IMR-90 (cell line): ENCODE measurements at regions not wholly inside any gene's neighbourhood (a gene's known extent, or its start where the extent isn't known, plus 50 kb on each side); places are given as distances from the start of the nearest gene placed in this dataset.

Source experiments
- ATAC-seq: fragments of 200-7000 bp; cut with Tn5 transposase; 2 replicates; pipeline ENCODE4 v1.9.1; 2020; ENCODE audit warnings: low read depth, mild to moderate bottlenecking, moderate library complexity
- BruUV-seq: library from RNA; stranded (reverse); fragments of 400-500 nt; replicated peaks from 2 replicates; lab custom pipeline; 2021; lab: Mats Ljungman, UMichigan
- CTCF ChIA-PET: fragments of 300-600 bp; formaldehyde crosslinking; extraction: SDS; loops from one replicate; lab custom pipeline; 2021; ENCODE audit warnings: antibody characterized with exemption; lab: Yijun Ruan, JAX
- POLR2A ChIA-PET: fragments of 300-600 bp; sonication (Branson Sonifier 250); formaldehyde crosslinking; loops from one replicate; lab custom pipeline; 2022; ENCODE audit warnings: antibody characterized with exemption; ENCODE audit not compliant: unreplicated experiment; lab: Charles Lee
- DNase-seq: peaks from one replicate; pipeline ENCODE4 v3.0.0; 2013
- H2AFZ ChIP-seq: replicated peaks from 2 replicates; pipeline ENCODE3; 2013; ENCODE audit warnings: low read length, mild to moderate bottlenecking; ENCODE audit not compliant: poor library complexity
- H2AK5ac ChIP-seq: 2 replicates; pipeline ENCODE4 v1.6.1; 2013; ENCODE audit warnings: low read depth, low read length, inconsistent platforms
- H2AK9ac ChIP-seq: replicated peaks from 2 replicates; pipeline ENCODE3; 2013; ENCODE audit warnings: mild to moderate bottlenecking, low read depth, low read length, moderate library complexity; ENCODE audit not compliant: poor library complexity
- H2BK120ac ChIP-seq: 2 replicates; pipeline ENCODE4 v1.6.1; 2013; ENCODE audit warnings: low read depth, low read length, inconsistent platforms
- H2BK15ac ChIP-seq: 3 replicates; pipeline ENCODE4 v1.6.1; 2013; ENCODE audit warnings: low read depth, low read length, inconsistent platforms
- H2BK20ac ChIP-seq: 2 replicates; pipeline ENCODE4 v1.6.1; 2013; ENCODE audit warnings: low read depth, mild to moderate bottlenecking, inconsistent platforms, low read length, moderate library complexity
- H2BK5ac ChIP-seq: 2 replicates; pipeline ENCODE4 v1.6.1; 2013; ENCODE audit warnings: mild to moderate bottlenecking, low read depth, low read length, inconsistent platforms; ENCODE audit not compliant: poor library complexity, severe bottlenecking
- H3K14ac ChIP-seq: replicated peaks from 2 replicates; pipeline ENCODE4 v1.6.1; 2013; ENCODE audit warnings: low read depth, low read length, inconsistent platforms
- H3K18ac ChIP-seq: 2 replicates; pipeline ENCODE4 v1.6.1; 2013; ENCODE audit warnings: low read depth, low read length, control low read depth
- H3K23ac ChIP-seq: 2 replicates; pipeline ENCODE4 v1.6.1; 2013; ENCODE audit warnings: low read depth, low read length, inconsistent platforms
- H3K27ac ChIP-seq: 2 replicates; pipeline ENCODE4 v1.5.1; 2013; ENCODE audit warnings: mild to moderate bottlenecking, control low read depth, low read length; ENCODE audit not compliant: insufficient read depth
- H3K27me3 ChIP-seq: 2 replicates; pipeline ENCODE4 v1.6.1; 2013; ENCODE audit warnings: low read length; ENCODE audit not compliant: control insufficient read depth, insufficient read depth
- H3K36me3 ChIP-seq: 2 replicates; pipeline ENCODE4 v1.6.1; 2013; ENCODE audit warnings: low read length, mixed read lengths; ENCODE audit not compliant: control insufficient read depth, insufficient read depth
- H3K4ac ChIP-seq: 2 replicates; pipeline ENCODE4 v1.6.1; 2013; ENCODE audit warnings: low read depth, low read length, inconsistent platforms
- H3K4me1 ChIP-seq: 2 replicates; pipeline ENCODE4 v1.6.1; 2013; ENCODE audit warnings: low read length, mixed read lengths; ENCODE audit not compliant: control insufficient read depth, insufficient read depth
- H3K4me2 ChIP-seq: 2 replicates; pipeline ENCODE4 v1.6.1; 2013; ENCODE audit warnings: low read depth, mild to moderate bottlenecking, control low read depth, low read length, moderate library complexity
- H3K4me3 ChIP-seq: 2 replicates; pipeline ENCODE4 v1.5.1; 2013; ENCODE audit warnings: low read depth, mild to moderate bottlenecking, control low read depth, low read length, moderate library complexity; ENCODE audit not compliant: insufficient read depth
- H3K56ac ChIP-seq: 2 replicates; pipeline ENCODE4 v1.6.1; 2013; ENCODE audit warnings: low read length, inconsistent platforms; ENCODE audit not compliant: insufficient read depth; ENCODE audit errors: extremely low read depth
- H3K79me1 ChIP-seq, 2 experiments: 2 replicates each; pipeline ENCODE4 v1.6.1; 2013; ENCODE audit warnings: low read length in 2 of 2, inconsistent platforms in 1 of 2, low read depth in 1 of 2
- H3K9ac ChIP-seq: 2 replicates; pipeline ENCODE4 v1.6.1; 2013; ENCODE audit warnings: low read depth, low read length, control low read depth
- H3K9me1 ChIP-seq: 2 replicates; pipeline ENCODE4 v1.6.1; 2013; ENCODE audit warnings: low read length, inconsistent platforms; ENCODE audit not compliant: insufficient read depth
- H3K9me3 ChIP-seq: 2 replicates; pipeline ENCODE4 v1.6.1; 2013; ENCODE audit warnings: low read length; ENCODE audit not compliant: control insufficient read depth, insufficient read depth
- H4K20me1 ChIP-seq: 2 replicates; pipeline ENCODE4 v1.6.1; 2013; ENCODE audit warnings: low read length, inconsistent platforms; ENCODE audit not compliant: insufficient read depth
- H4K5ac ChIP-seq: 2 replicates; pipeline ENCODE4 v1.6.1; 2013; ENCODE audit warnings: mild to moderate bottlenecking, low read depth, low read length, control low read depth
- H4K8ac ChIP-seq, 2 experiments: 2 replicates each; pipeline ENCODE4 v1.6.1; 2013; ENCODE audit warnings: low read depth in 2 of 2, low read length in 2 of 2, control low read depth in 1 of 2, inconsistent platforms in 1 of 2
- H4K91ac ChIP-seq: 2 replicates; pipeline ENCODE4 v1.6.1; 2013; ENCODE audit warnings: low read depth, low read length, inconsistent platforms; ENCODE audit not compliant: insufficient read depth
- BHLHE40 ChIP-seq: fragments of 150-350 bp; IDR thresholded peaks from 2 replicates; pipeline ENCODE4 v1.6.1; 2016; ENCODE audit warnings: mild to moderate bottlenecking, low read depth, low read length
- CEBPB ChIP-seq: IDR thresholded peaks from 2 replicates; pipeline ENCODE4 v1.6.1; 2012; ENCODE audit warnings: low read depth, low read length, improper control_type of control experiment
- CHD1 ChIP-seq: IDR thresholded peaks from 2 replicates; pipeline ENCODE4 v1.6.1; 2012; ENCODE audit warnings: low read depth, low read length, improper control_type of control experiment
- ELK1 ChIP-seq: fragments of 150-350 bp; IDR thresholded peaks from 2 replicates; pipeline ENCODE4 v1.6.1; 2016; ENCODE audit warnings: low read depth, mild to moderate bottlenecking, low read length, moderate library complexity, borderline replicate concordance
- FOS ChIP-seq: fragments of 150-350 bp; IDR thresholded peaks from 2 replicates; pipeline ENCODE4 v1.6.1; 2016; ENCODE audit warnings: low read depth, low read length
- MAZ ChIP-seq: IDR thresholded peaks from 2 replicates; pipeline ENCODE4 v1.6.1; 2012; ENCODE audit warnings: low read depth, mild to moderate bottlenecking, low read length, improper control_type of control experiment, moderate library complexity, borderline replicate concordance
- MXI1 ChIP-seq: IDR thresholded peaks from 2 replicates; pipeline ENCODE4 v1.6.1; 2012; ENCODE audit warnings: low read depth, mild to moderate bottlenecking, low read length, moderate library complexity, borderline replicate concordance
- NFE2L2 ChIP-seq: fragments of 150-350 bp; IDR thresholded peaks from 2 replicates; pipeline ENCODE4 v1.6.1; 2016; ENCODE audit warnings: low read depth, mild to moderate bottlenecking, low read length
- POLR2A ChIP-seq: IDR thresholded peaks from 2 replicates; pipeline ENCODE4 v1.6.1; 2012; ENCODE audit warnings: mild to moderate bottlenecking, low read depth, low read length
- RAD21 ChIP-seq: IDR thresholded peaks from 2 replicates; pipeline ENCODE4 v1.6.1; 2012; ENCODE audit warnings: low read length, improper control_type of control experiment
- RCOR1 ChIP-seq: IDR thresholded peaks from 2 replicates; pipeline ENCODE4 v1.6.1; 2012; ENCODE audit warnings: mild to moderate bottlenecking, low read length, improper control_type of control experiment; ENCODE audit not compliant: insufficient replicate concordance
- RFX5 ChIP-seq: IDR thresholded peaks from 2 replicates; pipeline ENCODE4 v1.8.0; 2012; ENCODE audit warnings: low read depth, mild to moderate bottlenecking, low read length, moderate library complexity
- SMC3 ChIP-seq: fragments of 150-350 bp; IDR thresholded peaks from 2 replicates; pipeline ENCODE4 v1.6.1; 2016; ENCODE audit warnings: low read depth, mild to moderate bottlenecking, antibody characterized with exemption, low read length, moderate library complexity
- WGBS, 2 experiments: methylation state at CpG; one replicate each; pipeline versions ENCODE4 v1.1.5 to v1.1.7; 2013; ENCODE audit warnings: missing lambda C conversion rate in 2 of 2; ENCODE audit not compliant: insufficient read length in 1 of 2; ENCODE audit errors: extremely low coverage in 2 of 2; 5-methylcytosine and 5-hydroxymethylcytosine counted together
- dilution Hi-C: fragments of 300-500 bp; cut with HindIII; formaldehyde crosslinking; loops from one replicate; pipeline ENCODE4 v1.14.3; 2018; ENCODE audit warnings: low sequenced_read_pairs; ENCODE audit not compliant: unreplicated experiment
- in situ Hi-C: fragments of 300-500 bp; cut with MboI; formaldehyde crosslinking; loops from 3 replicates; pipeline ENCODE4 v1.14.3; 2019; ENCODE audit warnings: low sequenced_read_pairs, inconsistent platforms, mixed read lengths
- intact Hi-C: fragments of 100-400 bp; cut with micrococcal nuclease; formaldehyde crosslinking; loops from 2 replicates; pipeline ENCODE4 v1.10.0; 2022
- TF ChIP-seq, protein P1 (sequence below): fragments of 150-350 bp; IDR thresholded peaks from 2 replicates; pipeline ENCODE4 v1.6.1; 2017; ENCODE audit warnings: mild to moderate bottlenecking, antibody characterized with exemption, low read length, low read depth
- TF ChIP-seq, protein P2 (sequence below): conservative IDR thresholded peaks from 2 replicates; pipeline ENCODE4 v1.5.1; 2012; ENCODE audit warnings: mild to moderate bottlenecking, low read depth, low read length, improper control_type of control experiment

DNA sequence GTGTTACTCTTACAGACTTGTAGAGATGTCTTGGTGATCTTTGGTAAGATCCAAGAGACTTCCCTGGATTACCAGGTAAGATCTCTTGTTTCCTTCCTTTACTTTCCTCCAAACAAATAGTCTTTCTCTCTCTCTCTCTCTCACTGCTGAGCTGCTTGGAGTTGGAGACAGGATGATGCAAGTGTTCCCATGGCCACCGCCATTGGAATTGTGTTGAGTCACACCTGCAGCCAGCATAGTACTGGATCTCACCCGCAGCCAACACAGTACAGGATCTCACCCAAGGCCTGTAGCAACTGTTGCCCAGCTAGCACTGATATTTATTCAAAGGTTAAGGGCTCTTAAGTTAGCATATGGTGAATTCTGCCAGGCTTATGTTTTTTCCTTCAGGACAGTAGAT, 1080.9 kb downstream of the FAT4 start:
- in situ Hi-C loops: no loop called here
- Histone ChIP-seq H3K9ac (no peak overlapping the region), H3K79me1 (no peaks in the 10 kb centered on the region), H3K4me3 (no peak overlapping the region), H3K14ac (no peak overlapping the region), H3K56ac (no peak overlapping the region), H3K27me3 (no peaks in the 10 kb centered on the region), H3K4me1 (no peaks in the 10 kb centered on the region), H2BK20ac (no peak overlapping the region), H2AK5ac (no peak overlapping the region), H4K5ac (no peak overlapping the region), H3K36me3 (no peaks in the 10 kb centered on the region), H3K9me1 (no peaks in the 10 kb centered on the region), H2AFZ (no peak overlapping the region), H3K4me2 (no peak overlapping the region), H3K27ac (no peak overlapping the region), H4K8ac (no peak overlapping the region), H2AK9ac (no peak overlapping the region), H4K20me1 (no peaks in the 10 kb centered on the region), H3K18ac (no peak overlapping the region), H2BK5ac (no peak overlapping the region), H2BK15ac (no peak overlapping the region), H2BK120ac (no peak overlapping the region), H4K91ac (no peak overlapping the region), H3K23ac (no peak overlapping the region), H3K4ac (no peak overlapping the region), H3K9me3 (no peaks in the 10 kb centered on the region)
- no TSS peak for BruUV-seq
- dilution Hi-C loops: no loop called here
- TF ChIP-seq CEBPB (no peak), CHD1 (no peak), RAD21 (no peak), BHLHE40 (no peak), RFX5 (no peak), ELK1 (no peak), SMC3 (no peak), MXI1 (no peak), NFE2L2 (no peak), FOS (no peak), POLR2A (no peak), RCOR1 (no peak), MAZ (no peak)
- TF ChIP-seq, protein P1, sequence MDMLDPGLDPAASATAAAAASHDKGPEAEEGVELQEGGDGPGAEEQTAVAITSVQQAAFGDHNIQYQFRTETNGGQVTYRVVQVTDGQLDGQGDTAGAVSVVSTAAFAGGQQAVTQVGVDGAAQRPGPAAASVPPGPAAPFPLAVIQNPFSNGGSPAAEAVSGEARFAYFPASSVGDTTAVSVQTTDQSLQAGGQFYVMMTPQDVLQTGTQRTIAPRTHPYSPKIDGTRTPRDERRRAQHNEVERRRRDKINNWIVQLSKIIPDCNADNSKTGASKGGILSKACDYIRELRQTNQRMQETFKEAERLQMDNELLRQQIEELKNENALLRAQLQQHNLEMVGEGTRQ: no peak
- TF ChIP-seq, protein P2, sequence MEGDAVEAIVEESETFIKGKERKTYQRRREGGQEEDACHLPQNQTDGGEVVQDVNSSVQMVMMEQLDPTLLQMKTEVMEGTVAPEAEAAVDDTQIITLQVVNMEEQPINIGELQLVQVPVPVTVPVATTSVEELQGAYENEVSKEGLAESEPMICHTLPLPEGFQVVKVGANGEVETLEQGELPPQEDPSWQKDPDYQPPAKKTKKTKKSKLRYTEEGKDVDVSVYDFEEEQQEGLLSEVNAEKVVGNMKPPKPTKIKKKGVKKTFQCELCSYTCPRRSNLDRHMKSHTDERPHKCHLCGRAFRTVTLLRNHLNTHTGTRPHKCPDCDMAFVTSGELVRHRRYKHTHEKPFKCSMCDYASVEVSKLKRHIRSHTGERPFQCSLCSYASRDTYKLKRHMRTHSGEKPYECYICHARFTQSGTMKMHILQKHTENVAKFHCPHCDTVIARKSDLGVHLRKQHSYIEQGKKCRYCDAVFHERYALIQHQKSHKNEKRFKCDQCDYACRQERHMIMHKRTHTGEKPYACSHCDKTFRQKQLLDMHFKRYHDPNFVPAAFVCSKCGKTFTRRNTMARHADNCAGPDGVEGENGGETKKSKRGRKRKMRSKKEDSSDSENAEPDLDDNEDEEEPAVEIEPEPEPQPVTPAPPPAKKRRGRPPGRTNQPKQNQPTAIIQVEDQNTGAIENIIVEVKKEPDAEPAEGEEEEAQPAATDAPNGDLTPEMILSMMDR: no peak
- no peak for ATAC-seq
- no CpG with 5 or more reads among the region's 2 CpGs for WGBS, 2 experiments
- peak; percentile 33 for DNase-seq
- intact Hi-C loops: no loop called here
- ChIA-PET POLR2A (no interaction called here), CTCF (no interaction called here)
